GM18909 (cell line): ENCODE measurements at regions not wholly inside any gene's neighbourhood (a gene's known extent, or its start where the extent isn't known, plus 50 kb on each side); places are given as distances from the start of the nearest gene placed in this dataset.
A peak's percentile ranks its signal among the peaks of the same experiment; 100 is the strongest.

ENCODE experiments used
- ATAC-seq: cut with Tn5 transposase; IDR thresholded peaks from one replicate; pipeline ENCODE4 v1.9.1; 2021; ENCODE audit warnings: mild to moderate bottlenecking; ENCODE audit not compliant: unreplicated experiment, poor library complexity

- ATAC-seq: no peak
Observed at GRCh38 chr4:136873555-136873954, 658.7 kb downstream of the PCDH18 start.

- no peak for ATAC-seq
Observed at GRCh38 chr4:136867465-136867864, 664.8 kb downstream of the PCDH18 start.

- no peak for ATAC-seq
Observed at GRCh38 chr4:136865526-136865925, 666.8 kb downstream of the PCDH18 start.

- ATAC-seq: peak; percentile 90
Observed at GRCh38 chr4:136864604-136865185, 667.6 kb downstream of the PCDH18 start.

- no peak for ATAC-seq
Observed at GRCh38 chr4:136863756-136864155, 668.5 kb downstream of the PCDH18 start.

- no peak for ATAC-seq
Observed at GRCh38 chr4:136862653-136863052, 669.6 kb downstream of the PCDH18 start.

GRCh38 chr4:136861091-136861490 lies 671.2 kb downstream of the PCDH18 start:
- no peak for ATAC-seq

GRCh38 chr4:136858903-136859302 lies 673.4 kb downstream of the PCDH18 start:
- ATAC-seq: no peak

GRCh38 chr4:136855886-136856285 lies 676.4 kb downstream of the PCDH18 start:
- no peak for ATAC-seq

- no peak for ATAC-seq
Observed at GRCh38 chr4:136850446-136850845, 681.8 kb downstream of the PCDH18 start.

- ATAC-seq: no peak
Observed at GRCh38 chr4:136847881-136848621, 684.2 kb downstream of the PCDH18 start.

GRCh38 chr4:136841526-136841925 lies 690.8 kb downstream of the PCDH18 start:
- ATAC-seq: peak; percentile 57

- no peak for ATAC-seq
Observed at GRCh38 chr4:136838607-136839006, 693.7 kb downstream of the PCDH18 start.

GRCh38 chr4:136831553-136831952 lies 700.7 kb downstream of the PCDH18 start:
- ATAC-seq: no peak

- no peak for ATAC-seq
Observed at GRCh38 chr4:136829280-136829679, 703.0 kb downstream of the PCDH18 start.

- no peak for ATAC-seq
Observed at GRCh38 chr4:136823020-136823419, 709.3 kb downstream of the PCDH18 start.

GRCh38 chr4:136818811-136819330 lies 713.4 kb downstream of the PCDH18 start:
- ATAC-seq: no peak

- no peak for ATAC-seq
Observed at GRCh38 chr4:136812100-136812880, 720.0 kb downstream of the PCDH18 start.

GRCh38 chr4:136811496-136812077 lies 720.7 kb downstream of the PCDH18 start:
- ATAC-seq: no peak

- ATAC-seq: no peak
Observed at GRCh38 chr4:136810626-136811025, 721.7 kb downstream of the PCDH18 start.

GRCh38 chr4:136806844-136807243 lies 725.5 kb downstream of the PCDH18 start:
- ATAC-seq: no peak
